Left forelimb (tissue), 1 donor: ENCODE measurements at regions not wholly inside any gene's neighbourhood (a gene's known extent, or its start where the extent isn't known, plus 50 kb on each side); places are given as distances from the start of the nearest gene placed in this dataset.
"Not testable (repeated sequence)": the region's sequence is repeated elsewhere in the genome, so short reads cannot be mapped to it uniquely, and the experiment has no call there.

Experiments
- DNase-seq: peaks from one replicate; pipeline ENCODE4 v3.0.0-alpha.2; 2018; ENCODE audit warnings: low spot score

- no peak for DNase-seq
Observed at GRCh38 chr14:26655128-26655527, 57.3 kb upstream of the NOVA1 start.

GRCh38 chr14:26663506-26663905, 65.7 kb upstream of the NOVA1 start:
- no peak for DNase-seq

GRCh38 chr14:26678732-26679420, 81.0 kb upstream of the NOVA1 start:
- DNase-seq: not testable (repeated sequence)

GRCh38 chr14:26685401-26685800, 87.6 kb upstream of the NOVA1 start:
- no peak for DNase-seq

GRCh38 chr14:26687301-26687837, 89.5 kb upstream of the NOVA1 start:
- DNase-seq: no peak

- DNase-seq: no peak
Observed at GRCh38 chr14:26694521-26694920, 96.7 kb upstream of the NOVA1 start.

- no peak for DNase-seq
Observed at GRCh38 chr14:26702721-26703230, 104.9 kb upstream of the NOVA1 start.

DNA sequence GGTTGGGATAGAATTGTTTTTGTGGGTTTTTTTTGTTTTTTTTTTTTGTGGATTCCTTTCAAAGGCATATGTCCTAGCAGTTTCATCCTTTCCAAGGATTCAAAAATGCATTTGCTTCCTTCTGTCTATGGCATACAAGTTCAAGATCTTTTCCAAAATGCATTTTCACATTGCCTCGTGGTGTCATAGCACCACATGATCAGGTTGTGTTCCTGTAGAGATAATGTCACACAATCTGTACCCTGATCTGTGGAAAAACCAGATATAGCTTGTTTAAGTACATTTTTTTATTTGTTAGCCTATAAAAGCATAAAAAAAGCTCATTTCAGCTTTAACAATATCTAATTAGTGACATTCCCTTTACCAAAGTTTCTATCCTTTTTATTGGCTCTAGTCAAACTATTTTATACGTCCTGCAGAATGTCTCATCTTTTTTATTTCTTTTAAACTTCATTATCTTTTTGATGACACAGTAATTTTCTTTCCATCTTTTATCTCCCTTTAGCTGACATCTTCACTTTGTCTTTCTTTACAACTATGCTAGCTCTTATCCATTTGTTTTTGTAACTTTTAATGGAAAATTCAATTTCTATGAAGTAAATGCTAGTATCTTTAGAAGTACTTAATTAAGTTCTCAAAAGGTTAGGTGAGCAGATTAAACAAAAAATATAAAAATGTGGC, 106.0 kb upstream of the NOVA1 start:
- no peak for DNase-seq

DNA sequence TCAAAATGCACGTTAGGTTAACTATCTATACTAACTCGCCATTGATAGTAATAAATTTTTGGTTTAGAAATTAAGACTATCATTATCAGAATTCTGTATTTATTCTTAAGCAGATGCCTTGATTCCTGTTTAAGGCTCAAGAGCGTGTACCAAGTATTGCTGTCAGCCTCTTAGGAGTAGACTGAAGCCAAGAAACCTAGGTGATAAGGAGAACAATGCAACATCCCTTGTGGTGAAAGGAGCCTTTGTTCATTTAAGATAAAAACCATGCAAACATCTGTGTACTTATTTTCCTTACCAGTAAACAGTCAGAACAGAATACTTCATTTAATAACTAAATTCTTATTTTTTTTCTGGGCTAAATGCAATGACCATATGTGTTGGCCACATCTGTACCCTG, 109.4 kb upstream of the NOVA1 start:
- no peak for DNase-seq

DNA sequence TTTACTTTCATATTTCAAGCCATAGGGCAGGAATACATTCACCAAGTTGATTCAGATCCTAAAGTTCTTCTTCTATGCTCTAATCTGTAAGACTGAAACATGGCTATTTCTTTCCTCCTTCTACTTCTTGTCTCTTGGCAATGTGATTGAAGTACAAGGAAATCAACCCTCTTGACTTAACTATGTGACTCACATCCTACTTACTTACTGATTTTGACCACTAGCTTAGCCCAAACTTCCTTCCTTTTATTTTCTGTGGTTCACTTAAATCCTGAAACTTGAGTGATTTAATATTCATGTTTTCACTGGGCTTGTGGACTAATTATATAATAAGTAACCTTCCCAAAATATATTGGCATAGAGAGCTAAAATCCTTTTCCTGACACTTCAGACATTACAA, 111.2 kb upstream of the NOVA1 start:
- no peak for DNase-seq

DNA sequence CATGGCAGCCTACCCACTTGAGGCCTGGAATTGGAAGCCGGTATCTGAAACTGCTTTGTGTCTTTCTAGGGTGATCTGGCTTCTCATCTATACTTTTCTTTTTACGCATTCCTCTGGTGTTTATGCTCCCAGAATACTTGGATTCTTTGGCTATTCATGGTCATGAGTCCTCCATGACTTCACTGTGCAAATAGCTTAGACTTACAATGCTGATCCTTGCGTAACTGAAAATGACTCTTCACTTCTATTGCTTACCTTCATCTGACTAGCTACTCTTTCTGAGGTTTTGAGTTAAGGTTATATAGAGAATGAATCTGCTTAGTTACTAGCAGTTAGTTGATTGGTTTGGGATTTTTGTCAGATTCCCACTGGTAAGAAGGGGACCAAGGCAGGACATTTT, 121.7 kb upstream of the NOVA1 start:
- no peak for DNase-seq

DNA sequence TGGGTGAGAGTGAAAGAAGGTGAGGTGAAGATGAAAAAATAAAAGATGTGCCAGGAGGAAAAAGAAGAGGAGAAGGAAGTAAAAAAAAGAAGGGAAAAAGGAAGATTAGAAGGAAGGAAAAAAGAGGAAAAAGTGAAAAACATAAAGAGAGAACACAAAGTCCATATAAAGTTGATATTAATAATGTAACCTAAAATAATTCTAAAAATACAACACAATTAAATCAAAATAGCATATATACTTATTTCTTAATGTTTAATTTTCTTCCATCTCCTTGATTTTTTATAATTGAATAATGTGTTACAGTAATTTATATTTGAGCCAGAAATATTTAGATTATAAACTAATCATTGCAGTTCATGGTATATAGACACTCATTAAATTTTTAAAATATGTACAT, 124.4 kb upstream of the NOVA1 start:
- no peak for DNase-seq

DNA sequence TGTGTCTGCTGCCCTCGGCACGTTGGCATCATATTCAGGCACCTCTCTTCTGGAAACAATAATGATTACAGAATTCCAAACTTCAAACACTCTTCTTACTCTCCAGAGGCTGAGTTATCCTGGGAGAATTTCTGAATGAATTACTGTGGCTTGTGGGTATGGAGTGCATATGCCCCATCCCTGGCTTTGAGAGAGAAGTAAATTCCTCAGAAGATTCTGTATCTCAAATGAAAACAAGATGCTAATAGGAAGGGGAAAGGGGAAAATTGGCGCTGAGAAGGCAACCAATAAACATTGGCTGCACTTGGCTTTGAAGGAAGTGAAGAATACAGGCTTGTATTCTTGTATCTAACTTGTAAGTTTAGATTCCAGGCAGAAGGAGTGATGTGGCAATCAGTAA, 132.0 kb upstream of the NOVA1 start:
- no peak for DNase-seq

- DNase-seq: no peak
Observed at GRCh38 chr14:26730929-26731618, 133.2 kb upstream of the NOVA1 start.

DNA sequence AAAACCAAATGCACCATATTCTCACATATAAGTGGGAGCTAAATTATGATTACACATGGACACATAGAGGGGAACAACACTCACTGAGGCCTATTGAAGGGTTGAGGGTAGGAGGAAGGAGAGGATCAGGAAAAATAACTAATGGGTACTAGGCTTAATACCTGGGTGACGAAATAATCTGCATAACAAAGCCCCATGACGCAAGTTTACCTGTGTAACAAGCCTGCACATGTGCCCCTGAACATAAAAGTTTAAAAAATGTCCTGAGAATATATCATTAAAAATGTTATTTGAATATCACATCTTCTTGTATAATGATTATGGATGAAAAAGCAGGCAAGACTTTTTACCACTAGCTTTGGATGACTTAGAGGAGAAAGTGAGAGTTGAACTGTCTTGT, 138.0 kb upstream of the NOVA1 start:
- no peak for DNase-seq

GRCh38 chr14:26738571-26738970, 140.7 kb upstream of the NOVA1 start:
- DNase-seq: no peak

DNA sequence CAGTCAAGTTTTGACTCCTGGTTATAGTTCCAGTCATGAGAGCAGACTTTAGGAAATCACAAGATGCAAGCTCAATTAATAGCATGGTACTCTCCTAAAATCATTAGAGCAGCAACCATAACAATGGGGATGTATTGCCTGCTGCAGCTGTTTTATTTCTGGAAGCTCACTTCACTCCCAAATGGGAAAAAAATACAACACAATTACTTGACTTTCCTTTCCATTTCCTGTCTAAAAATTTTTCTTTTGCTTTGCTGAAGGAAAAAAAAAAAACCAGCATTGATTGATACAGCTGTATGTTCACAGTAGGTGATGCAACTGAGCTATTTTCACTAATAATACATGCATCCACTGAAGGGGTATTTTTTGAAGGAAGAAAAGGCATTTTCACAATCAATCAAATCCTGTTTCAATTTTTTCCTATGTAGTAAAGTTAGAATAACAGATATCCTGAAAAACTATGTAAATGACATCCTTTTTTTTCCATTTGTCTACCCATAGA, 143.9 kb upstream of the NOVA1 start:
- no peak for DNase-seq

- DNase-seq: no peak
Observed at GRCh38 chr14:26743284-26743683, 145.5 kb upstream of the NOVA1 start.

DNA sequence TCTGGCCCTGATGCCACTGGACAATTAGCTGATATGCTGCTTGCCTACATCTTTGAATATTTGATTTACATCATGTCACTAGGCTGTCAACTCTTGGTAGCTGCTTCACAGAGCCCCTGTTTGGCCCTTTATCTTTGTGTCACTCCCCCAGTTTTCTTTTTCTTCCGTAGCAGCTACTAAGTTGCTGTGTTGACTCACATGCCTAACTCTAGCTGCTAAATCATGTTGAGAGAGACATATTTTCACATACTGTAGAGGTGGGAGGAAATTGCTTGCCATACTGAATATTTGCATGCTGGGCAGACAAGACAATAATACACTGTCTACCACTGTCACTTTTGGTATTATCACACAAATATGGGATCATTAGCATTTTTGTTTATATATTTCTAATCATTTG, 147.1 kb upstream of the NOVA1 start:
- no peak for DNase-seq

- DNase-seq: no peak
Observed at GRCh38 chr14:26761532-26761931, 163.7 kb upstream of the NOVA1 start.

DNA sequence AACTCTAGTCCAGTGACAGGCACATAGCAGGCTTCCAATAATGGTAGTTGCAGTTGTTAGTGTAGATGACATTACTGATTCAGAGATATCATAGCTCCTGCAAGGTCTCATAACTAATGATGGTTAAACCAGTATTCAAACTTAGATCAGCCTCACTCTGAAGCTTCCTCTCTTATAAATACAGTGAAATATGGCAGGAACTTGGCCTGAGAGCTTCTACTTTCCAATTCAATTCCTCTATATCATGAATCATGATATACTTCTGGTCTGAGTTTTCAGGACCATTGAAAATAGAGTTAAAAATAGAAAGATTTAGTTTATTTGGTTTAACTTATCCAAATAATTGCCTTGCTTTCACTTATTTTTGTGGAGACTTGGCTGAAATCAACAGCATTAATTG, 167.5 kb upstream of the NOVA1 start:
- no peak for DNase-seq

DNA sequence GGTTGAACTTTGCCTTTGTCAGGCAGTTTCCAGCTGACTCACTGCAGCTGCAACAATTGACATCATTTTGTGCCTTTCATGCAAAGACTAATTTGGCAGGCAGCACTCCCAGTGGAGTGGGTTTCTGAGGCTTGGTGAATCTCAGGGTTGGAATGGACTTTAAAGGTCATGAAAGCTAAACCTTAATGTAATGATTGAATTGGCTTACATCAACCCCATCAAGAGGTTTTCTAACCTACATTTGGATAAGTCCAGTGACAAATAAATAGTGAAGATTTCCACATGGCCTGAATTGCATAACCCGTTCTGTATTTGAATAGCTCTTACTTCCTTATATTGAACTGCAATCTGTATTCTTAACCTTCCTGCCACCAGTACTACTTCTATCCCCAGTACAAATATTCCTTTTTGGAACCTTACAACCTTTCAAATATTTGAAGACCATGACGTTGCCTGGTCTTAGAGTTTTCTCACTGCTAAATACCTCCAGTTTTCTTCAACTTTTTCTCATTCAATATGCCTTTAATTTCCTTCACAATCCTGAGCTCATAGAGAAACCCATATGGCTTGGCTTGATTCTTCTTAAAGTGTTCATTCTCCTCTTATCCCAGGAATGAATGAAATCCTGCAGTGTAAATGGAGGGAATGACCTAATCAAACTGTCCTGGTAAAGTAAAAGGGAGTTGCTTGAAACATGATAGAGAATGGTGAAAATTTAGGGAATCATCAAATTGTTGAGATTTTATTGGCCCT, 168.1 kb upstream of the NOVA1 start:
- DNase-seq: peak; percentile 70
